Spleen (tissue), 7 donors: ENCODE measurements at regions not wholly inside any gene's neighbourhood (a gene's known extent, or its start where the extent isn't known, plus 50 kb on each side); places are given as distances from the start of the nearest gene placed in this dataset.

Experiments used
- CTCF ChIP-seq, 11 experiments: fragments of 200-600 bp in 7 of 11; fragments of 450-650 bp in 4 of 11; sonication (generic) in 4 of 11; IDR thresholded peaks in 8 of 11; conservative IDR thresholded peaks in 3 of 11; 1 replicate in 7 of 11; 2 replicates in 4 of 11; pipeline versions ENCODE4 v1.4.0 to v1.8.0; 2016 to 2021; ENCODE audit warnings: antibody characterized with exemption in 11 of 11, inconsistent platforms in 4 of 11, mild to moderate bottlenecking in 1 of 11
- POLR2A ChIP-seq, 3 donors: fragments of 450-650 bp; IDR thresholded peaks; one replicate each; pipeline ENCODE4 v1.5.1; 2017; ENCODE audit warnings: antibody characterized with exemption in 3 of 3, mild to moderate bottlenecking in 1 of 3
- POLR2AphosphoS5 ChIP-seq, 3 donors: sonication (generic); formaldehyde crosslinking; IDR thresholded peaks; one replicate each; pipeline ENCODE4 v1.5.1; 2017; ENCODE audit warnings: antibody characterized with exemption in 3 of 3
- donor health status: DM: no; HTN: no; CAD: no; lungs with moderate emphysema.
- donor health status: DM: no; HTN: no; CAD: no.
- donor health status: DM: no; HTN: no; CAD: no.

GRCh38 chr1:195637539-195637938 is 970.7 kb downstream of the KCNT2 start:
- TF ChIP-seq CTCF (IDR thresholded peaks at IDR 0.05 in 8 of 11, conservative IDR thresholded peaks at IDR 0.05 in 3 of 11) (no peak), POLR2A (IDR thresholded peaks at IDR 0.05) (no peak), POLR2AphosphoS5 (IDR thresholded peaks at IDR 0.05) (no peak)
